HCT116 (cell line): ENCODE measurements at regions not wholly inside any gene's neighbourhood (a gene's known extent, or its start where the extent isn't known, plus 50 kb on each side); places are given as distances from the start of the nearest gene placed in this dataset.

Source experiments
- ATAC-seq: fragments of 200-7000 bp; cut with Tn5 transposase; 2 replicates; pipeline ENCODE4 v1.9.1; 2020; ENCODE audit warnings: mild to moderate bottlenecking, moderate library complexity
- BruUV-seq: library from RNA; stranded (reverse); fragments of 400-500 nt; replicated peaks from 2 replicates; lab custom pipeline; 2021; lab: Mats Ljungman, UMichigan
- CTCF ChIA-PET: fragments of 300-600 bp; sonication (Branson Sonifier 250); formaldehyde crosslinking; loops from one replicate; lab custom pipeline; 2021; ENCODE audit warnings: antibody characterized with exemption; lab: Charles Lee
- POLR2A ChIA-PET: fragments of 300-600, 350-600 bp; sonication (Branson Sonifier 250); formaldehyde crosslinking; loops from one replicate; lab custom pipeline; 2021; ENCODE audit warnings: antibody characterized with exemption; lab: Charles Lee
- RAD21 ChIA-PET, 2 experiments: fragments of 300-600 bp; sonication (Branson Sonifier 250); formaldehyde crosslinking; loops; one replicate each; lab custom pipeline; 2023; ENCODE audit warnings: low total read pairs in 2 of 2; ENCODE audit not compliant: uncharacterized antibody in 2 of 2, unreplicated experiment in 2 of 2, low non-redundant PET in 1 of 2; lab: Charles Lee
- DNase-seq: peaks from one replicate; pipeline ENCODE4 v3.0.0-alpha.2; 2010; ENCODE audit warnings: low read depth, low spot score
- H2AFZ ChIP-seq: fragments of 200-600 bp; shearing (Covaris generic), sonication (generic); 2 replicates; pipeline ENCODE4 v1.6.1; 2017; ENCODE audit warnings: low read depth, mixed run types, mixed read lengths, antibody characterized with exemption, low read length; ENCODE audit not compliant: poor library complexity, severe bottlenecking
- H3K27ac ChIP-seq: 2 replicates; pipeline ENCODE4 v1.5.1; 2012; ENCODE audit warnings: low read depth, low read length
- H3K27me3 ChIP-seq: fragments of 200-600 bp; sonication (generic); 2 replicates; pipeline ENCODE4 v1.6.1; 2016; ENCODE audit warnings: mixed run types, low read length, mixed read lengths; ENCODE audit not compliant: insufficient read depth
- H3K36me3 ChIP-seq, 2 experiments: fragments of 200-500 bp in 1 of 2; fragments of 200-600 bp in 1 of 2; sonication (Bioruptor generic) in 1 of 2; sonication (generic) in 1 of 2; 2 replicates each; pipeline versions ENCODE4 v1.5.1 to v1.6.1; 2014 to 2016; ENCODE audit warnings: low read length in 2 of 2, inconsistent platforms in 1 of 2, mixed read lengths in 1 of 2, mixed run types in 1 of 2; ENCODE audit not compliant: insufficient read depth in 2 of 2, control insufficient read depth in 1 of 2
- H3K4me1 ChIP-seq, 2 experiments: fragments of 200-600 bp in 1 of 2; sonication (generic) in 1 of 2; 2 replicates each; pipeline versions ENCODE4 v1.5.1 to v1.6.1; 2012 to 2017; ENCODE audit warnings: low read length in 2 of 2, inconsistent platforms in 1 of 2, mild to moderate bottlenecking in 1 of 2, mixed read lengths in 1 of 2, mixed run types in 1 of 2, moderate library complexity in 1 of 2; ENCODE audit not compliant: insufficient read depth in 2 of 2, control insufficient read depth in 1 of 2
- H3K4me2 ChIP-seq: fragments of 200-600 bp; sonication (generic); 2 replicates; pipeline ENCODE4 v1.6.1; 2017; ENCODE audit warnings: mixed run types, low read length, mixed read lengths
- H3K4me3 ChIP-seq, 2 experiments: fragments of 200-600 bp in 1 of 2; sonication (generic) in 1 of 2; replicated peaks in 1 of 2; 2 replicates each; pipeline ENCODE4 v1.5.1; 2011 to 2016; ENCODE audit warnings: low read length in 2 of 2, control low read depth in 1 of 2, low read depth in 1 of 2, mild to moderate bottlenecking in 1 of 2, mixed read lengths in 1 of 2, mixed run types in 1 of 2
- H3K79me2 ChIP-seq: fragments of 200-600 bp; sonication (generic); 2 replicates; pipeline ENCODE4 v1.6.1; 2017; ENCODE audit warnings: mild to moderate bottlenecking, mixed run types, low read length, moderate library complexity, mixed read lengths; ENCODE audit not compliant: insufficient read depth
- H3K9ac ChIP-seq: fragments of 200-600 bp; sonication (generic); 2 replicates; pipeline ENCODE4 v1.6.1; 2016; ENCODE audit warnings: low read length, mixed read lengths
- H3K9me2 ChIP-seq: fragments of 200-600 bp; sonication (generic), shearing (Covaris generic); 2 replicates; pipeline ENCODE4 v1.6.1; 2017; ENCODE audit warnings: mixed run types, mild to moderate bottlenecking, moderate library complexity; ENCODE audit not compliant: insufficient read depth
- H3K9me3 ChIP-seq, 2 experiments: fragments of 200-500 bp in 1 of 2; fragments of 200-600 bp in 1 of 2; sonication (Bioruptor generic) in 1 of 2; sonication (generic) in 1 of 2; 2 replicates each; pipeline ENCODE4 v1.6.1; 2014 to 2017; ENCODE audit warnings: low read length in 2 of 2, mixed read lengths in 2 of 2, inconsistent platforms in 1 of 2, low read depth in 1 of 2, mild to moderate bottlenecking in 1 of 2, mixed run types in 1 of 2, moderate library complexity in 1 of 2; ENCODE audit not compliant: control insufficient read depth in 1 of 2, insufficient read depth in 1 of 2
- H4K20me1 ChIP-seq: fragments of 200-600 bp; sonication (generic), shearing (Covaris generic); 2 replicates; pipeline ENCODE4 v1.6.1; 2017; ENCODE audit warnings: mixed run types, mild to moderate bottlenecking, moderate library complexity; ENCODE audit not compliant: insufficient read depth
- ELF1 ChIP-seq: IDR thresholded peaks from 2 replicates; pipeline ENCODE4 v1.6.1; 2012; ENCODE audit warnings: low read depth, borderline replicate concordance
- EZH2 ChIP-seq: fragments of 200-600 bp; sonication (generic); IDR thresholded peaks from 2 replicates; pipeline ENCODE4 v1.6.1; 2017; ENCODE audit warnings: antibody characterized with exemption, mixed run types
- JUND ChIP-seq: IDR thresholded peaks from 2 replicates; pipeline ENCODE4 v1.6.1; 2012
- SRF ChIP-seq: IDR thresholded peaks from 2 replicates; pipeline ENCODE4 v1.6.1; 2012; ENCODE audit warnings: low read depth
- ZNF274 ChIP-seq: fragments of 200-500 bp; sonication (Bioruptor generic); IDR thresholded peaks from 2 replicates; pipeline ENCODE4 v1.6.1; 2014; ENCODE audit warnings: mild to moderate bottlenecking, low read depth, low read length, inconsistent platforms
- intact Hi-C: fragments of 100-400 bp; cut with micrococcal nuclease; formaldehyde crosslinking; loops from 2 replicates; pipeline ENCODE4 v1.10.0; 2022
- TF ChIP-seq, protein P1 (sequence below): IDR thresholded peaks from 2 replicates; pipeline ENCODE4 v1.6.1; 2012; ENCODE audit warnings: low read depth

DNA sequence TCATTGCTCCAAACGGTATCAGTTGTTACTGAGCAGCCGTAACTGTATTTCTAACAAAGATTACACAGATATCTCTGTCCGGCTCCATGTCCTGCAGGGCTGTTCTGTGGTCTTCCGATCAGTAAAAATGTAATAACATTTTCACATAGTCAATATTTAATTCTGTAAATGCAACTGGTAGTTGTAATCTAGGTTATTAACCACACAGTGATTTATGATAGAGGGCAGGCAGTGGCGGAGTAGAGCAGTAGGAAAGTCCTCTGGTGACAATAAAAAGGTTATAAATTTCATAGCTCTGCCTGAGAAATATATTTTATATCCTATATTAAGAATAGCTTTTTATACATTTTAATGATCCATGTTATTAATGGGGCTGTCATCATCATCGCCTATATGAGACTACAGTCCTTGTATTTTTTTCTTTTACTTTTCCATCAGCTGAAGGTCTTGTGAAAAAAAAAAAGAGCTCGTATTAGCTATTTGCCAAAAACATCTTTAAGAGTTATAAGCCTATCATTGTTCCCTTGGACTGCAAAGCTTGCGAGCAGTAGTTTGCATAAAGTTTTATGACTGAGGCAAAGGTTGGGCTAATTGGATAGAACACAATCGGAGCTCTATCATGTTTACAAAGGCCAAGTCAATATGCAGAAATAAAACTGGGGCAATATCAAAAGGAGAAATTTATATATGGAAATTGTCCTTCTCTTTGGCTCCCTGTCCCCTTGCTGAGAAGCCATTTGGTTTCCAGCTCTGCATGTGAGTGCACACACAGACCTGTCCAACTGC, 648.0 kb downstream of the IRX1 start:
- Histone ChIP-seq H3K27ac (no peak overlapping the region), H3K4me2 (no peak overlapping the region), H3K27me3 (no peaks in the 10 kb centered on the region), H3K4me3 (no peak overlapping the region), H4K20me1 (no peaks in the 10 kb centered on the region), H3K9me2 (no peaks in the 10 kb centered on the region), H3K36me3 (no peaks in the 10 kb centered on the region), H3K4me1 (no peaks in the 10 kb centered on the region), H3K9ac (no peak overlapping the region), H3K9me3 (peaks cover 3 to 17% of the 10 kb centered on the region in 2 experiments; a peak in 2 of 4 replicates), H2AFZ (no peak overlapping the region), H3K79me2 (no peaks in the 10 kb centered on the region)
- POLR2A ChIA-PET, result no interaction called here
- BruUV-seq, result no TSS peak
- no peak for DNase-seq
- TF ChIP-seq, protein P1, sequence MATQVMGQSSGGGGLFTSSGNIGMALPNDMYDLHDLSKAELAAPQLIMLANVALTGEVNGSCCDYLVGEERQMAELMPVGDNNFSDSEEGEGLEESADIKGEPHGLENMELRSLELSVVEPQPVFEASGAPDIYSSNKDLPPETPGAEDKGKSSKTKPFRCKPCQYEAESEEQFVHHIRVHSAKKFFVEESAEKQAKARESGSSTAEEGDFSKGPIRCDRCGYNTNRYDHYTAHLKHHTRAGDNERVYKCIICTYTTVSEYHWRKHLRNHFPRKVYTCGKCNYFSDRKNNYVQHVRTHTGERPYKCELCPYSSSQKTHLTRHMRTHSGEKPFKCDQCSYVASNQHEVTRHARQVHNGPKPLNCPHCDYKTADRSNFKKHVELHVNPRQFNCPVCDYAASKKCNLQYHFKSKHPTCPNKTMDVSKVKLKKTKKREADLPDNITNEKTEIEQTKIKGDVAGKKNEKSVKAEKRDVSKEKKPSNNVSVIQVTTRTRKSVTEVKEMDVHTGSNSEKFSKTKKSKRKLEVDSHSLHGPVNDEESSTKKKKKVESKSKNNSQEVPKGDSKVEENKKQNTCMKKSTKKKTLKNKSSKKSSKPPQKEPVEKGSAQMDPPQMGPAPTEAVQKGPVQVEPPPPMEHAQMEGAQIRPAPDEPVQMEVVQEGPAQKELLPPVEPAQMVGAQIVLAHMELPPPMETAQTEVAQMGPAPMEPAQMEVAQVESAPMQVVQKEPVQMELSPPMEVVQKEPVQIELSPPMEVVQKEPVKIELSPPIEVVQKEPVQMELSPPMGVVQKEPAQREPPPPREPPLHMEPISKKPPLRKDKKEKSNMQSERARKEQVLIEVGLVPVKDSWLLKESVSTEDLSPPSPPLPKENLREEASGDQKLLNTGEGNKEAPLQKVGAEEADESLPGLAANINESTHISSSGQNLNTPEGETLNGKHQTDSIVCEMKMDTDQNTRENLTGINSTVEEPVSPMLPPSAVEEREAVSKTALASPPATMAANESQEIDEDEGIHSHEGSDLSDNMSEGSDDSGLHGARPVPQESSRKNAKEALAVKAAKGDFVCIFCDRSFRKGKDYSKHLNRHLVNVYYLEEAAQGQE, result no peak
- TF ChIP-seq ELF1 (no peak), SRF (no peak), JUND (no peak), EZH2 (no peak), ZNF274 (no peak)
- intact Hi-C loops, result no loop called here
- RAD21 ChIA-PET, result no interaction called here
- CTCF ChIA-PET, result no interaction called here
- ATAC-seq, result no peak
